SU-DHL-6 (cell line): ENCODE measurements at regions not wholly inside any gene's neighbourhood (a gene's known extent, or its start where the extent isn't known, plus 50 kb on each side); places are given as distances from the start of the nearest gene placed in this dataset.

Experiments used
- CTCF ChIP-seq: fragments of 200-600 bp; sonication (generic); IDR thresholded peaks from one replicate; pipeline ENCODE4 v1.5.1; 2017; ENCODE audit warnings: antibody characterized with exemption, mild to moderate bottlenecking, low read length, moderate library complexity; ENCODE audit not compliant: insufficient read depth, poor library complexity, severe bottlenecking
- EZH2phosphoT487 ChIP-seq: fragments of 200-600 bp; sonication (generic), shearing (Covaris generic); conservative IDR thresholded peaks from 2 replicates; pipeline ENCODE4 v1.6.1; 2018; ENCODE audit warnings: mild to moderate bottlenecking, antibody characterized with exemption, low read length, moderate library complexity, mixed read lengths

- TF ChIP-seq CTCF (no peak), EZH2phosphoT487 (no peak)
Measured at GRCh38 chr11:106449763-106450162, 372.3 kb downstream of the AASDHPPT start.
